ENCODE measurements at regions not wholly inside any gene's neighbourhood (a gene's known extent, or its start where the extent isn't known, plus 50 kb on each side); places are given as distances from the start of the nearest gene placed in this dataset.

DNA sequence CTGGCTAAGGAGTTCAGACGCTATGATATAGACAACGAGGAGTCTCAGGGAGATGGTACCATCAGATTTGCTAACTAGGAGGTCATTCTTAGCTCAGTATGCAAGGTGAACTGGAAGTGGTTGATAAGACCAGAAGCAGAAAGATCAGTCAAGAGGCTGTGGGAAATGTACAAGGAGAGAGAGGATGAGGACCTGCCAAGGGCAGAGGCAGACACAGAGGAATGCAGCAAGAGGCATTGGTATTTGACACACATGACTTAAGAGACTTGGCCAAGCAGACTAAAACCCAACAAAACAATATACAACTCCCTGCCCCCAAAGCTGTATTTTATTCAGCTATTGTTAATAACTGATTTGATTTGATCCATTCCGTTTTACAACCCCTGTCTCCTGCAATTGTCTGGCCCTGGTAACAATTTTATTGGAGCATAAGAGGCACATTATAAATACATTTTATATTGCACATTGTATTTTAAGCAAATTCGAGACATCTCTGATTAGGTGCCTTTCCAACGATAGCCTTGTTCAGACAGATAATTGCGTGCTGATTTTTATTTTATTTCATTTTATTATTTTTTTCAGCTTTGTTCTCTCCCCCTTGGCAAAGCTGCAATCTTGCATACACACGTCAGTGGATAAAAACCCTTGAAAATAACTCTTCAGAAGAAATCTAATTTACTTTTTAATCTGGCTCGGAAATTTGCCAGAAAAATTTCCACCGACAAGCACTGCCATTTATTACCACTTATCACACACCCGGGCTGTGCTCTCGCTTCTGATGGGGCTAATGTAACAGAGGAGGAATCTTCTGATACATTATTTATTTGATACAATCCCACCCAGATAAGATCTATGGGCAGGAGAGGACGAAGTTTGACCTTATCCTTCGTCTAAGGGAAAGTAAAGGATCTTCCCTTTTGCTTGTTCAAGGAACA lies 237.8 kb downstream of the NXPE2 start:
- TF ChIP-seq POLR2A (IDR thresholded peaks at IDR 0.05; ENCODE audit: low read depth, low read length) (no peak), RB1 (IDR thresholded peaks at IDR 0.05; ENCODE audit: borderline replicate concordance) (no peak)

All from GM12878 (cell line).